ENCODE measurements at regions not wholly inside any gene's neighbourhood (a gene's known extent, or its start where the extent isn't known, plus 50 kb on each side); places are given as distances from the start of the nearest gene placed in this dataset.

DNA sequence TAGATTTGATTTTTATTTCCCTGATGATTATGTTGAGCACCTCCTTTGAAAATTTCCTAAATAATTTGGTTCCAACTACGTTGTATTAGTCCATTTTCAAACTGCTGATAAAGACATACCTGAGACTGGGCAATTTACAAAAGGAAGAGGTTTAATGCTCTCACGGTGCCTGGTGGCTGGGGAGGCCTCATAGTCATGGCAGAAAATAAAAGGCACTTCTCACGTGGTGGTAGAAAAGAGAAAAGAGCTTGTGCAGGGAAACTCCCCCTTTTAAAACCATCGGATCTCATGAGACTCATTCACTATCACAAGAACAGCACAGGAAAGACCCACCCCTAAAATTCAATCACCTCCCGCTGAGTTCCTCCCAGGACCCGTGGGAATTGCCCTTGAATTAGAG is 372.3 kb downstream of the RPL10L start:
- no peak for DNase-seq

DNA sequence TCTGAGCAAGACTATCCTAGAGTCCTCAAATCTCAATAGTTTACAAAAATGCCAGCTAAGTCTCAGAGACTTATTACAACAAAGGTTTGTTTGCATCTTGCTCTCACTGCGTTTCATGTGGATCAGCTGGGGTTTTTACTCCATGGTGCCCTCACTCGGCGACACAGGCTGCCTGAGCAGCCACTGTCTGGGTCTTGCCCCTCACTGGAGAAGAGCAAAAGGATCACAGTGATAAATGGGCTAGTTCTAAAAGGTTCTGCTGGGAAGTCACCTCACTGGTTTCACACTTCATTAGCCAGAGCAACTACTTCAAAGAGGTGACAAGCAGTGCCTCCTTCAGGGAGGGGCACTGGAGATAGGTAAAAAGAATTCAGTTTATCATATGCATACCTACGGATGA is 392.0 kb downstream of the RPL10L start:
- DNase-seq, result no peak

DNA sequence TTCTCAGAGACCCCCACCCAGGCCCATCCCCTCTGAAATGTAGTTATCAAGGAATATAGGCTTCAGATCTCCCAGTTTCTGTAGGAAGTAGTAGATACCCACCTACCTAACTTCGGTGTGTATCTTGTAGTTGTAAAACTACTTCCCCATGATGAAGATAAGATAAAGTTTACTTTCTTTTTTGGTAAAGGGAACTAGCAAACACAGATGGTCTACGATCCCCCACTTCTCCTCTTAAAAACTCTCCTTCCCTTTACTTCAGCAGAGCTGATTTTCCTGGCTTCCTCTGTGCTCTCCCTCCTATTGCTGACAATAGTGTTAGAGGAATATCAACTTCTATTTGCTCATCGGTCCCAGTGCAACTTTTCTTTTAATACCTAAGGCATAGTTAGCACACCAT is 395.2 kb downstream of the RPL10L start:
- DNase-seq, result no peak

- no peak for DNase-seq
These were observed 401.4 kb downstream of the RPL10L start for GRCh38 chr14:46250113-46250703.

- DNase-seq, result no peak
These were observed 403.5 kb downstream of the RPL10L start for GRCh38 chr14:46248001-46248630.

GRCh38 chr14:46245276-46245675 is 406.3 kb downstream of the RPL10L start:
- no peak for DNase-seq

GRCh38 chr14:46233786-46234185 is 417.8 kb downstream of the RPL10L start:
- DNase-seq, result no peak

- DNase-seq, result no peak
These were observed 421.0 kb downstream of the RPL10L start for GRCh38 chr14:46230540-46230939.

GRCh38 chr14:46215801-46216200 is 435.8 kb downstream of the RPL10L start:
- no peak for DNase-seq

DNA sequence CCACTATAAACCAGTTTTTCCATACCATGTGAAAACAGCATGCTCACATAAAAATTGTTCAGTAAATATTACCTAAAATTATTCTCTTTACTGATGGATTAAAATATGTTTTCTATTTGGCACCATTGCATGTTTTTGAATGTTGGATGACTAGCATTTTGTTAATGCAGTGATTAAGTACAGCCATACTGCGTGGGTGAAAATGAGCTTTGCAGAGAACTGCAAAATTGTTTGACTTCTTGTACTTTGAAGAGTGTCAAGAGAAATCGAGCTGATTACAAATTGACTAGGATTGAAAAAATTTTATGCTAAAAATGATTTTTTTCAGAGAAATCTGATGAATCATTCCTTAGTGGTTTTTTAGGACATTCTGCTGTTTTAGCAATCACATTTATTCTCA is 452.9 kb downstream of the RPL10L start:
- no peak for DNase-seq

DNA sequence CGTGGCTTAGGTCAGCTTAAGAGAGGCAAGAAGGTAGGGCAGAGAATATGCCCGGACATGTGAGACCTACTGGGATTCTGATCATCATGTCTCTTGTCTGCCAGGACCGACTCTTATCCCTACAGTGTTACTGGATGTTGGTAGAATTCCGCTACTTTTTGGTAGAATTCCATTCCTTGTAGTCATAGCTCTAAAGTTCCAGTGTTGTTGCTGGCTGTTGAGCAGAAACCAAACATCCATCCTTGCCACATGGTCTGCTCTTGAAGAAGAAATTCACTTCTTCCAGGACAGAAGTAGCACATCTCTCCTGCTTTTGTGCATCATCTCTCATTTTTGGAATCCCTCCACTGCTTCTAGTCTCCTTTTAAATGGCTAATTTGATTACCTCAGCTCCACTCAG is 453.7 kb downstream of the RPL10L start:
- no peak for DNase-seq

All from inflammatory macrophage (primary cell).